D721Med (cell line): ENCODE measurements at regions not wholly inside any gene's neighbourhood (a gene's known extent, or its start where the extent isn't known, plus 50 kb on each side); places are given as distances from the start of the nearest gene placed in this dataset.
A peak's percentile ranks its signal among the peaks of the same experiment; 100 is the strongest.
"Not testable (repeated sequence)": the region's sequence is repeated elsewhere in the genome, so short reads cannot be mapped to it uniquely, and the experiment has no call there.

Experiments
- DNase-seq: peaks from one replicate; pipeline ENCODE4 v3.0.0; 2011; ENCODE audit warnings: low spot score; ENCODE audit not compliant: insufficient read length
- FAIRE-seq: peaks from 2 replicates; lab custom pipeline; 2011; peaks lifted over from hg19 to GRCh38; lab: Jason Lieb, UNC
- TF ChIP-seq, protein P1 (sequence below): IDR thresholded peaks from 2 replicates; pipeline ENCODE4 v1.5.1; 2012; ENCODE audit warnings: mild to moderate bottlenecking, control low read depth; ENCODE audit not compliant: insufficient read depth; ENCODE audit errors: missing control alignments

DNA sequence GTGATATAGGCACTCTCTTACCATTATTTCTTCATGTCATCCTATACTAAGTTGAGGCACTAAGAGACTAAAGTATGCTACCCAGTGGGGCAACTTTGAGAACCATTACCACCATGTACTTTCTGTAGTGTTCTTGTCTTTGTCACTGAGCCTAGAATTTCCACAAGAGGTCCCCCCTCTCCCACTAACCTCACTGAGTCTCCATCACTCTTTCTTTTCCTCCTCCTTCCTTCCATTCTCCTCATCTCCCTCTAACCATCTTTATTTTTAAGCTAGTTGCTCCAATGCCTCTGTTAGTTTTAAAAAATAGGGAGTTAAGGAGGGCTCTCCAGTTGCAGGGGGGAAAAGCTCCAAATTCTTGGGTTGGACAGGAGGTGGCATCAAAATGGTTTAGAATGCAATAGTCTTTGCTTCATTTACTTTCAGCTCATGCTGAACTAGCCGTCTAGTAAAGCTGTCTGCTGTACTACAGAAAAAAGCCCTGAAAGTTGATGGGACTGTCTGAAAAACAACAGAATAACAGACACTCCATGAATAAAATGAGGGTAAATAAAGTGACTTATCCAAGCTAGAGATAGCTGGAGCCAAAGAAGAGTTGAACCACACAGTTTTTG, 85.1 kb upstream of the MYRIP start:
- DNase-seq (no peak), FAIRE-seq (no peak)
- TF ChIP-seq, protein P1, sequence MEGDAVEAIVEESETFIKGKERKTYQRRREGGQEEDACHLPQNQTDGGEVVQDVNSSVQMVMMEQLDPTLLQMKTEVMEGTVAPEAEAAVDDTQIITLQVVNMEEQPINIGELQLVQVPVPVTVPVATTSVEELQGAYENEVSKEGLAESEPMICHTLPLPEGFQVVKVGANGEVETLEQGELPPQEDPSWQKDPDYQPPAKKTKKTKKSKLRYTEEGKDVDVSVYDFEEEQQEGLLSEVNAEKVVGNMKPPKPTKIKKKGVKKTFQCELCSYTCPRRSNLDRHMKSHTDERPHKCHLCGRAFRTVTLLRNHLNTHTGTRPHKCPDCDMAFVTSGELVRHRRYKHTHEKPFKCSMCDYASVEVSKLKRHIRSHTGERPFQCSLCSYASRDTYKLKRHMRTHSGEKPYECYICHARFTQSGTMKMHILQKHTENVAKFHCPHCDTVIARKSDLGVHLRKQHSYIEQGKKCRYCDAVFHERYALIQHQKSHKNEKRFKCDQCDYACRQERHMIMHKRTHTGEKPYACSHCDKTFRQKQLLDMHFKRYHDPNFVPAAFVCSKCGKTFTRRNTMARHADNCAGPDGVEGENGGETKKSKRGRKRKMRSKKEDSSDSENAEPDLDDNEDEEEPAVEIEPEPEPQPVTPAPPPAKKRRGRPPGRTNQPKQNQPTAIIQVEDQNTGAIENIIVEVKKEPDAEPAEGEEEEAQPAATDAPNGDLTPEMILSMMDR = peak; percentile 42

DNA sequence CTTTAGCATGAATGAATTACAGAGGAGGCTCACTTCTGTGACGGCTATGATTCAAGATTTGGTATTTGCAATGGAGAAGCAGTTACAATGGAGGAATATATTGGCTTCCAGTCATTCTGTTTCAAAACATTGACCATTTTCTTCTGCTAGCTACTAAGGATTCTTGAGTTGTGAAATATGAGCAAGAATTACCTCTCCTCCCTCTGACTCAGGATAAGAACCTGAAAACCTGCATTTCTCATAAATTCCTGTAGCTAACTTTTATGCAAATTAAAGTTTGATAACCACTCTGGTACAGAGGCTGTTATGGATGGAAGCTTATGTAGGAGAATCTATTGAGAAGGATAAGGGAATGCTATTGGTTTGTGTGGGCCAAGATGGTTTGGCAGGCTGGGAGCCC, 84.1 kb upstream of the MYRIP start:
- no peak for FAIRE-seq

DNA sequence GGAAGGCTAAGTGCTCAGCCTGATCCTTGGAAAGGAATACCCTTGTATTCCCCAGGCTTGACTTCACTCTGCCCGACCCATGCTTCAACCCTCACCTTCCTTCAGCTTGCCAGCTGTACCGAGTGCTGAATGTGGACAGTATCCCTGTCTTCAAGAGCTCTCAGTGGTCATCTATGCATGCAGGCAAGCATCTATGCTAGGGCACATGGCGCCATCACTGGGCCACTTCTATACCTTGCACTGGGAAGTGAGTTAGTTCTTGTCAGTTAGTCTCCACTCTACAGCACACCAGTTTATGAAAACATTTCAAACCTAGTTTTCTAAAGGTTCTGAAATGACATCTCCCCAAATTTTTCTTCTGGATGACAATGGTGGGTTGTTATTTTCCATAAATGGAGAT, 82.0 kb upstream of the MYRIP start:
- DNase-seq = no peak
- no peak for FAIRE-seq
- TF ChIP-seq, protein P1 = no peak

More for the DNA sequence above, 84.1 kb upstream of the MYRIP start:
- TF ChIP-seq, protein P1 = no peak
- no peak for DNase-seq

DNA sequence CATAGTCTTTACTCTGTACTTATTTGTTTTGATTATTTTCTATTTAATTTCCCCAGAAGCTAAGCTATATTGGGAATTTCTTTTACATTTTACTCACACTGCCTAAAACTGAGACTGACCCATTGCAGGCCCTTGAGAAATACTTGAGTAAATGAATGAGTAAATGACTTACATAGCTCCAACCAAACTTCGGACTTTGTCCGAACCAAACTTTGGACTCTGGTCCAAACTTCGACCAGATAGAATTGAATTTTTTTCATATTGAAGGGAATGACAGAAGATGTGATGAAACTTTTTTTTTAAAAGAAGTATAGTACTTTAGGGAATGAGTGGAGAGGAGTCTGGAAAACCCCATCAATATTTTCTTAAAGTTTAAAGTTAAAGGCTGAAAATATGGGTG, 75.6 kb upstream of the MYRIP start:
- DNase-seq = no peak
- TF ChIP-seq, protein P1 = no peak
- no peak for FAIRE-seq

DNA sequence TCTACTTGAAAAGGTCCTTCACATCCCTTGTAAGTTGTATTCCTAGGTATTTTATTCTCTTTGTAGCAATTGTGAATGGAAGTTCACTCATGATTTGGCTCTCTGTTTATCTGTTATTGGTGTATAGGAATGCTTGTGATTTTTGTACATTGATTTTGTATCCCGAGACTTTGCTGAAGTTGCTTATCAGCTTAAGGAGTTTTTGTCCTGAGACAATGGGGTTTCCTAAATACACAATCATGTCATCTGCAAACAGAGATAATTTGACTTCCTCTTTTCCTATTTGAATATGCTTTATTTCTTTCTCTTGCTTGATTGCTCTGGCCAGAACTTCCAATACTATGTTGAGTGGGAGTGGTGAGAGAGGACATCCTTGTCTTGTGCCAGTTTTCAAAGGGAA, 69.8 kb upstream of the MYRIP start:
- DNase-seq, FAIRE-seq: not testable (repeated sequence)

DNA sequence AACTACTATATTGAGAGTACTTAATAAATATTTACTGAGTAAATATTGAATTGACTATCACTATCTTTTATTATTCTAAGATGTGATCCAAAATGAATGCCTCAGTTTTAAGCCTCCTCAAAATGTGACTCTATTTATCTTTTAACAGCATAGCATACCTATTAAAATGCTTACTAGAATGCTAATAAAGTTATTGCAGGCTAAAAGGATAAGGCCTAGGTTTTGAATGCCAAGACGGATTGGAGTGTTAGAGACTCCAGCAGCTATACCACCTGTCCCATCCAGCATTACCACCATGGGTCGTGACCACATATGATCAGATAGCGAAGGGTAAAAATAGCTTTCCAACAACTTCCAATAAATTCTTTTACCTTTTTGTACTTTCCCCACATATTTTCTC, 64.7 kb upstream of the MYRIP start:
- TF ChIP-seq, protein P1 = no peak
- FAIRE-seq (no peak), DNase-seq (no peak)

DNA sequence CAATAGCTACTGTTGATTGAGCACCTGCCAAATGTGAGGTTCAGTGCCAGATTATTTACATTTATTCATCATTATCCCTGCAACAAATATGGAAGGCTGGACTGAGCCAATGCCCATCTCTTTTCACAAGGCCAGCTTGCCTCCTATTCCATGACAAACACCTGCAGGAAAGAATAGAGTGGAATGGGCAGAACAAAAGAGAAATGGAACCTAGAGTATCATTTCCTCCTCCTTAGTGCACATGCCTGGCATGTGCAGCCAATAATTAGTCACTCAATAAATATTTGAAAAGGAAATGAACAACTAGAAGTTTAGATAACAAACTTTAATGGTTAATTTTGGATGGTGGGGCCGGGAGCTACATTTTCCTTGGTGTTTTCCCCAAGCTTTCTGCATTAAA, 61.4 kb upstream of the MYRIP start:
- FAIRE-seq (no peak), DNase-seq (no peak)
- TF ChIP-seq, protein P1 = no peak

DNA sequence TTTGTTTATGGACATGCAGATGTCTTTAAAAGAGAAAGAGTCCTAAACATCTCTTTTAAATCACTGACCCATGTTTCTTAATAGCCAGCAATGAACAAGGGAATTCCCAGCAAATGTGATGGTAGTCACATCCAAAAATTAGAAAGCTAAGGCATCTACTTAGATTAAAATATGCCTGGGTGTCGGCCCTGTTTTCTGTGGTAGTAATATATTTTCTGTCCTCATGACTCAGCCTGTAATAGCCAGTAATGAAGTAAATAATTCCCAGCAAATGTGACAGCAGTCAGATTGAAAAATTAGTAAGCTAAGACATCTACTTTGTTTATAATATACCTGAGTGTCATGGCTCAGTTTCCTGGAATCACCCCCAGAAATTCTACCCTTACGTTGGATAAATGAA, 60.6 kb upstream of the MYRIP start:
- FAIRE-seq = no peak

More for the DNA sequence above, 60.6 kb upstream of the MYRIP start:
- no peak for DNase-seq
- TF ChIP-seq, protein P1 = no peak
